ENCODE measurements at regions not wholly inside any gene's neighbourhood (a gene's known extent, or its start where the extent isn't known, plus 50 kb on each side); places are given as distances from the start of the nearest gene placed in this dataset.

DNA sequence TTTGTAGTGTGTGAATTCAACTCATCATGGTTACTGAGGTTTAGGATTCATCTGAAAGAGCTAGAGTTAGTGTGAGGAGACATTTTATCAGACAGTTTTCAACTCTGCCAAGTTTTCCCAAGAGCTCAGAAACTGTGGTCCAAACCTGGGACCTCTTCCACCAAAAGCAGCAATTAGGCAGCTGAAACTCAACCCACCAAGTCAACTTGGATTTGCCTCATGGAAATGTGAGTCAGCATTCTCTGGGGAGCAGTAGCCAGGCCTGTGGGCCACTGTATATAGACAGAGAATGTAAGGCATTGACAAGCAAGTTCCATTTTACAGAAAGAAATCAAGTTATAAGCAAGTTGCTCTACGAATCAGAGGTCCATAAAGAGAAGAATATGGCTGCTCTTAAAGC is 178.8 kb upstream of the HDDC2 start:
- 0% methylated on average over 1 of the region's 1 CpG for WGBS (ENCODE audit: insufficient coverage, low coverage, missing lambda C conversion rate)
- no peak for DNase-seq (ENCODE audit: extremely low read depth in 1 of 4, low spot score in 3 of 4)
- Histone ChIP-seq H3K4me2 (ENCODE audit: insufficient read depth, low read length) (no peak overlapping the region), H3K9me1 (ENCODE audit: control insufficient read depth, insufficient read depth, low read length) (no peaks in the 10 kb centered on the region), H2AFZ (ENCODE audit: low read depth, low read length) (no peak overlapping the region), H3K4me1 (replicated peaks in 1 of 2; ENCODE audit: control insufficient read depth in 2 of 2, insufficient read depth in 2 of 2, low read length in 2 of 2) (no peaks in the 10 kb centered on the region), H3K27ac (ENCODE audit: extremely low read depth, low read depth, low read length) (no peak overlapping the region), H3K9me3 (replicated peaks; ENCODE audit: control insufficient read depth, insufficient read depth, low read depth, low read length) (no peaks in the 10 kb centered on the region), H3K4me3 (no peak overlapping the region), H3K27me3 (ENCODE audit: control insufficient read depth in 2 of 2, insufficient read depth in 2 of 2, low read length in 2 of 2) (0 out of 5 replicates have a peak, but pooled peaks cover 0 to 3% of the 10 kb centered on the region in 2 experiments), H3K9ac (ENCODE audit: insufficient read depth in 1 of 2, low read depth in 2 of 2, low read length in 2 of 2) (no peak overlapping the region), H3K79me2 (ENCODE audit: control insufficient read depth, insufficient read depth, low read length) (no peaks in the 10 kb centered on the region), H4K20me1 (replicated peaks; ENCODE audit: control insufficient read depth, insufficient read depth, low read length) (no peaks in the 10 kb centered on the region), H3K36me3 (ENCODE audit: control insufficient read depth, insufficient read depth, low read length) (no peaks in the 10 kb centered on the region)
- POLR2A ChIA-PET: interaction anchor here (0.6 kb wide), 1 partner anchor 244 kb away, joined by 3 read pairs; no protein-coding TSS in a partner anchor
- no TSS peak for BruUV-seq (replicated peaks)
- in situ Hi-C loops (cut with MboI): no loop called here
- intact Hi-C loops (cut with micrococcal nuclease): no loop called here
- ATAC-seq: no peak
- TF ChIP-seq ESRRB (CRISPR knock-in tag; IDR thresholded peaks at IDR 0.05; ENCODE audit: borderline replicate concordance) (no peak), CBX2 (IDR thresholded peaks at IDR 0.05; ENCODE audit: insufficient read depth, low read length, poor library complexity, severe bottlenecking) (no peak), IRF2 (CRISPR knock-in tag; IDR thresholded peaks at IDR 0.05) (no peak), NR3C1 (CRISPR knock-in tag; IDR thresholded peaks at IDR 0.05) (no peak), SMAD2 (IDR thresholded peaks at IDR 0.05; ENCODE audit: low read depth, low read length) (no peak), YY1 (IDR thresholded peaks at IDR 0.05; ENCODE audit: borderline replicate concordance in 1 of 3, control insufficient read depth in 1 of 3, extremely low read depth in 1 of 3, insufficient read depth in 3 of 3, insufficient read length in 1 of 3, insufficient replicate concordance in 2 of 3, low read depth in 1 of 3, low read length in 2 of 3) (no peak), MYBL2 (IDR thresholded peaks at IDR 0.05; ENCODE audit: low read depth) (no peak), MYBL2 (CRISPR knock-in tag; IDR thresholded peaks at IDR 0.05; ENCODE audit: borderline replicate concordance) (no peak), ZBTB43 (CRISPR knock-in tag; IDR thresholded peaks at IDR 0.05) (no peak), ATF7 (IDR thresholded peaks at IDR 0.05) (no peak), ILF3 (IDR thresholded peaks at IDR 0.05; ENCODE audit: borderline replicate concordance) (no peak), ZNF408 (CRISPR knock-in tag; IDR thresholded peaks at IDR 0.05; ENCODE audit: low read depth) (no peak), GTF2A2 (tag; IDR thresholded peaks at IDR 0.05) (no peak), TAL1 (IDR thresholded peaks at IDR 0.05) (no peak), MAZ (CRISPR knock-in tag; conservative IDR thresholded peaks at IDR 0.05 in 1 of 2, IDR thresholded peaks at IDR 0.05 in 1 of 2) (no peak), BCL6 (CRISPR knock-in tag; IDR thresholded peaks at IDR 0.05) (no peak), HDAC3 (IDR thresholded peaks at IDR 0.05; ENCODE audit: borderline replicate concordance, partially characterized antibody) (no peak)
- TF ChIP-seq, protein P1, sequence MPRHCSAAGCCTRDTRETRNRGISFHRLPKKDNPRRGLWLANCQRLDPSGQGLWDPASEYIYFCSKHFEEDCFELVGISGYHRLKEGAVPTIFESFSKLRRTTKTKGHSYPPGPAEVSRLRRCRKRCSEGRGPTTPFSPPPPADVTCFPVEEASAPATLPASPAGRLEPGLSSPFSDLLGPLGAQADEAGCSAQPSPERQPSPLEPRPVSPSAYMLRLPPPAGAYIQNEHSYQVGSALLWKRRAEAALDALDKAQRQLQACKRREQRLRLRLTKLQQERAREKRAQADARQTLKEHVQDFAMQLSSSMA (CRISPR knock-in tag; IDR thresholded peaks at IDR 0.05): no peak
- TF ChIP-seq, protein P2, sequence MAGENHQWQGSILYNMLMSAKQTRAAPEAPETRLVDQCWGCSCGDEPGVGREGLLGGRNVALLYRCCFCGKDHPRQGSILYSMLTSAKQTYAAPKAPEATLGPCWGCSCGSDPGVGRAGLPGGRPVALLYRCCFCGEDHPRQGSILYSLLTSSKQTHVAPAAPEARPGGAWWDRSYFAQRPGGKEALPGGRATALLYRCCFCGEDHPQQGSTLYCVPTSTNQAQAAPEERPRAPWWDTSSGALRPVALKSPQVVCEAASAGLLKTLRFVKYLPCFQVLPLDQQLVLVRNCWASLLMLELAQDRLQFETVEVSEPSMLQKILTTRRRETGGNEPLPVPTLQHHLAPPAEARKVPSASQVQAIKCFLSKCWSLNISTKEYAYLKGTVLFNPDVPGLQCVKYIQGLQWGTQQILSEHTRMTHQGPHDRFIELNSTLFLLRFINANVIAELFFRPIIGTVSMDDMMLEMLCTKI (IDR thresholded peaks at IDR 0.05; ENCODE audit: partially characterized antibody): no peak
- CTCF ChIA-PET (ENCODE audit: low intra/inter-chr PET ratio): no interaction called here
- no peak for FAIRE-seq
